B cell (primary cell): ENCODE measurements at regions not wholly inside any gene's neighbourhood (a gene's known extent, or its start where the extent isn't known, plus 50 kb on each side); places are given as distances from the start of the nearest gene placed in this dataset.

Source experiments
- ATAC-seq: fragments of 200-7000 bp; cut with Tn5 transposase; one replicate; pipeline ENCODE4 v1.10.0; 2021; ENCODE audit warnings: low read depth, mild to moderate bottlenecking, moderate number of reproducible peaks, moderate library complexity
- CTCF ChIA-PET: fragments of 350-600 bp; sonication (Branson Sonifier 250); formaldehyde crosslinking; loops from one replicate; lab custom pipeline; 2021; ENCODE audit warnings: antibody characterized with exemption, inconsistent platforms; lab: Charles Lee
- POLR2A ChIA-PET: fragments of 350-600 bp; sonication (Branson Sonifier 250); formaldehyde crosslinking; loops from one replicate; lab custom pipeline; 2021; ENCODE audit warnings: antibody characterized with exemption; lab: Charles Lee
- DNase-seq: peaks from one replicate; pipeline ENCODE4 v3.0.0; 2013
- H2AFZ ChIP-seq: 2 replicates; pipeline ENCODE4 v1.6.1; 2012; ENCODE audit warnings: mild to moderate bottlenecking, low read depth, low read length; ENCODE audit not compliant: insufficient read depth, poor library complexity, severe bottlenecking
- H3K27ac ChIP-seq, 2 donors: 1 replicate in 1 of 2; 2 replicates in 1 of 2; pipeline ENCODE4 v1.5.1; 2012 to 2013; ENCODE audit warnings: low read length in 2 of 2, mild to moderate bottlenecking in 2 of 2, moderate library complexity in 1 of 2
- H3K27me3 ChIP-seq, 4 experiments: fragments of 200-600 bp in 1 of 4; sonication (generic) in 1 of 4; replicated peaks in 1 of 4; 1 replicate in 2 of 4; 2 replicates in 2 of 4; pipeline versions ENCODE4 v1.6.1 to v1.7.0; 2013 to 2016; ENCODE audit warnings: low read length in 3 of 4, mild to moderate bottlenecking in 2 of 4, mixed read lengths in 1 of 4, moderate library complexity in 1 of 4; ENCODE audit not compliant: insufficient read depth in 4 of 4, control insufficient read depth in 3 of 4; ENCODE audit errors: control extremely low read depth in 1 of 4
- H3K36me3 ChIP-seq, 2 experiments: replicated peaks in 1 of 2; 1 replicate in 1 of 2; 2 replicates in 1 of 2; pipeline versions ENCODE4 v1.6.1 to v1.7.1; 2013; ENCODE audit warnings: low read length in 1 of 2; ENCODE audit not compliant: insufficient read depth in 2 of 2, control insufficient read depth in 1 of 2; ENCODE audit errors: control extremely low read depth in 1 of 2, extremely low read depth in 1 of 2
- H3K4me1 ChIP-seq, 2 donors: fragments of 200-600 bp in 1 of 2; sonication (generic) in 1 of 2; 1 replicate in 1 of 2; 2 replicates in 1 of 2; pipeline versions ENCODE4 v1.5.1 to v1.6.1; 2013 to 2017; ENCODE audit warnings: low read length in 2 of 2; ENCODE audit not compliant: control insufficient read depth in 2 of 2, insufficient read depth in 2 of 2
- H3K4me2 ChIP-seq: replicated peaks from 2 replicates; pipeline ENCODE3; 2012; ENCODE audit warnings: mild to moderate bottlenecking, low read depth, low read length; ENCODE audit not compliant: poor library complexity, severe bottlenecking
- H3K4me3 ChIP-seq, 5 experiments: fragments of 200-600 bp in 1 of 5; sonication (generic) in 1 of 5; 1 replicate in 3 of 5; 2 replicates in 2 of 5; pipeline versions ENCODE4 v1.5.1 to v1.7.0; 2011 to 2016; ENCODE audit warnings: low read length in 4 of 5, mild to moderate bottlenecking in 4 of 5, low read depth in 2 of 5, control low read depth in 1 of 5, moderate library complexity in 1 of 5; ENCODE audit not compliant: insufficient read depth in 1 of 5; ENCODE audit errors: control extremely low read depth in 1 of 5, extremely low read depth in 1 of 5
- H3K79me2 ChIP-seq: fragments of 200-600 bp; sonication (generic); one replicate; pipeline ENCODE4 v1.6.0; 2016; ENCODE audit warnings: low read length; ENCODE audit not compliant: control insufficient read depth, insufficient read depth
- H3K9ac ChIP-seq: fragments of 200-600 bp; sonication (generic); 2 replicates; pipeline ENCODE4 v1.6.1; 2017; ENCODE audit warnings: mild to moderate bottlenecking, low read length, moderate library complexity
- H3K9me3 ChIP-seq, 3 donors: one replicate each; pipeline versions ENCODE4 v1.6.1 to v1.7.1; 2013; ENCODE audit warnings: low read length in 2 of 3; ENCODE audit not compliant: control insufficient read depth in 2 of 3, insufficient read depth in 1 of 3; ENCODE audit errors: control extremely low read depth in 1 of 3
- H4K20me1 ChIP-seq: 2 replicates; pipeline ENCODE4 v1.6.0; 2012; ENCODE audit warnings: mild to moderate bottlenecking, low read length; ENCODE audit not compliant: insufficient read depth, control insufficient read depth, poor library complexity, severe bottlenecking
- H3K27ac Mint-ChIP-seq: one replicate; pipeline ENCODE4 v1.8.0; 2021; ENCODE audit warnings: mixed read lengths
- H3K27me3 Mint-ChIP-seq: one replicate; pipeline ENCODE4 v1.8.0; 2021; ENCODE audit warnings: mixed read lengths
- H3K4me1 Mint-ChIP-seq: one replicate; pipeline ENCODE4 v1.8.0; 2021; ENCODE audit warnings: mixed read lengths
- H3K4me3 Mint-ChIP-seq: one replicate; pipeline ENCODE4 v1.8.0; 2021; ENCODE audit warnings: mixed read lengths
- H3K9me3 Mint-ChIP-seq: one replicate; pipeline ENCODE4 v1.8.0; 2022; ENCODE audit warnings: mixed read lengths; ENCODE audit not compliant: insufficient read depth
- EZH2 ChIP-seq: IDR thresholded peaks from 2 replicates; pipeline ENCODE4 v1.6.1; 2012; ENCODE audit warnings: borderline replicate concordance, low read depth, mild to moderate bottlenecking, moderate library complexity, low read length; ENCODE audit not compliant: insufficient read depth, poor library complexity, severe bottlenecking
- WGBS: methylation state at CpG from one replicate; pipeline ENCODE4 v1.1.5; 2013; ENCODE audit warnings: missing lambda C conversion rate; ENCODE audit not compliant: insufficient coverage; 5-methylcytosine and 5-hydroxymethylcytosine counted together
- intact Hi-C: fragments of 100-400 bp; cut with micrococcal nuclease; formaldehyde crosslinking; loops from one replicate; pipeline ENCODE4 v1.10.0; 2022
- TF ChIP-seq, protein P1 (sequence below): fragments of 200-600 bp; IDR thresholded peaks from one replicate; pipeline ENCODE4 v1.8.0; 2022; ENCODE audit warnings: antibody characterized with exemption, mild to moderate bottlenecking

DNA sequence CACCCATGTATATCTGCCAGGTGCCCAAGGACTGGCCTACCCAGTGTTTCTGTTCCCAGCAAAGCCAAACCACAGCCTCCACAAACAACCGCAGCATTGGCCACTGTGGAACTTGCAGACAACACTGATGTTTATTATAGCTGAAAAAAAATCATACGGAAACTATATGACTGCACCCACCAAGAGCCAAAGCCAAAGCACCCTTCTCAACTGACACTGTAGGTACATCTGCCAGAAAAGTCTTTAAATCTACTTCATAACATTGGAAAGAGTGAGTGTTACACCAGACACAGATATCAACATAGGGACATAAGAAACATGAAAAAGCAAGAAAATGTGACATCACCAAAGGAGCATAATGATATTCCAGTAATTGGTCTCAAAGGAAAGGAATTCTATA, 428.0 kb downstream of the PSAT1 start:
- ChIA-PET CTCF (no interaction called here), POLR2A (no interaction called here)
- ATAC-seq (no peak), DNase-seq (no peak)
- Mint-ChIP-seq H3K9me3 (peaks cover 12% of the 10 kb centered on the region), H3K27me3 (no peaks in the 10 kb centered on the region), H3K4me3 (peak overlapping the region; percentile 30), H3K27ac (no peak overlapping the region), H3K4me1 (peaks cover 29% of the 10 kb centered on the region)
- intact Hi-C loops: no loop called here
- no peaks in the 10 kb centered on the region for H3K79me2 ChIP-seq
- WGBS: no CpG with 5 or more reads among the region's 2 CpGs
- H3K4me1 ChIP-seq: peaks cover 8 to 21% of the 10 kb centered on the region in 2 donors
- peak overlapping the region in 1 of 5 experiments; percentile 15 for H3K4me3 ChIP-seq
- no peaks in the 10 kb centered on the region for H3K36me3 ChIP-seq
- TF ChIP-seq EZH2: no peak
- TF ChIP-seq, protein P1, sequence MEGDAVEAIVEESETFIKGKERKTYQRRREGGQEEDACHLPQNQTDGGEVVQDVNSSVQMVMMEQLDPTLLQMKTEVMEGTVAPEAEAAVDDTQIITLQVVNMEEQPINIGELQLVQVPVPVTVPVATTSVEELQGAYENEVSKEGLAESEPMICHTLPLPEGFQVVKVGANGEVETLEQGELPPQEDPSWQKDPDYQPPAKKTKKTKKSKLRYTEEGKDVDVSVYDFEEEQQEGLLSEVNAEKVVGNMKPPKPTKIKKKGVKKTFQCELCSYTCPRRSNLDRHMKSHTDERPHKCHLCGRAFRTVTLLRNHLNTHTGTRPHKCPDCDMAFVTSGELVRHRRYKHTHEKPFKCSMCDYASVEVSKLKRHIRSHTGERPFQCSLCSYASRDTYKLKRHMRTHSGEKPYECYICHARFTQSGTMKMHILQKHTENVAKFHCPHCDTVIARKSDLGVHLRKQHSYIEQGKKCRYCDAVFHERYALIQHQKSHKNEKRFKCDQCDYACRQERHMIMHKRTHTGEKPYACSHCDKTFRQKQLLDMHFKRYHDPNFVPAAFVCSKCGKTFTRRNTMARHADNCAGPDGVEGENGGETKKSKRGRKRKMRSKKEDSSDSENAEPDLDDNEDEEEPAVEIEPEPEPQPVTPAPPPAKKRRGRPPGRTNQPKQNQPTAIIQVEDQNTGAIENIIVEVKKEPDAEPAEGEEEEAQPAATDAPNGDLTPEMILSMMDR: no peak
- no peaks in the 10 kb centered on the region for H3K27me3 ChIP-seq
- H2AFZ ChIP-seq: no peak overlapping the region
- H3K9me3 ChIP-seq: peaks cover 8 to 37% (median 11%) of the 10 kb centered on the region in 3 donors
- no peak overlapping the region for H3K4me2 ChIP-seq
- no peak overlapping the region for H3K9ac ChIP-seq
- H4K20me1 ChIP-seq: no peaks in the 10 kb centered on the region
- H3K27ac ChIP-seq: no peak overlapping the region

DNA sequence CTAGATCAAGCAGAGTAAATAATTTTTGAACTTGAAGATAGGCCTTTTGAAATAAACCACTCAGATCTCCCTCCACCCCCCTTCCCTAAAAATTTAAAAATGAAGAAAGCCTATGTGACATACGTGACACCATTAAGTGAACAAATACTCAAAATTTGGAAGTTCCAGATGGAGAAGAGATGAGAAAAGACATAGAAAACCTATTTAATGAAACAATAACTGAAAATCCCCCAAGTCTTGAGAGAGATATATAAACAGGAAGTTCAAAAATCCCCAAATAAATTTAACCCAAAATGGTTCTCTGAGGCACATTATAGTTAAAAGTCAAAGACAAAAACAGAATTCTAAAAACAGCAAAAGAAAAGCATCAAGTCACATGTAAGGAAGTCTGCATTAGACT, 428.6 kb downstream of the PSAT1 start:
- Histone ChIP-seq H3K27me3 (no peaks in the 10 kb centered on the region), H3K4me1 (peaks cover 8 to 21% of the 10 kb centered on the region in 2 donors), H3K4me2 (peak overlapping the region; percentile 23), H2AFZ (peak overlapping the region; percentile 26), H4K20me1 (no peaks in the 10 kb centered on the region), H3K4me3 (peak overlapping the region in 1 of 5 experiments; percentile 15), H3K9ac (no peak overlapping the region), H3K36me3 (no peaks in the 10 kb centered on the region), H3K9me3 (peaks cover 8 to 37% (median 11%) of the 10 kb centered on the region in 3 donors), H3K79me2 (no peaks in the 10 kb centered on the region), H3K27ac (no peak overlapping the region)
- no peak for TF ChIP-seq EZH2
- TF ChIP-seq, protein P1: no peak
- H3K4me3 Mint-ChIP-seq: peak overlapping the region; percentile 30
- ChIA-PET CTCF (no interaction called here), POLR2A (no interaction called here)
- peak overlapping the region; percentile 39 for H3K27ac Mint-ChIP-seq
- no peaks in the 10 kb centered on the region for H3K27me3 Mint-ChIP-seq
- DNase-seq: peak; percentile 27
- intact Hi-C loops: no loop called here
- no CpG with 5 or more reads among the region's 1 CpG for WGBS
- ATAC-seq: no peak
- peaks cover 12% of the 10 kb centered on the region for H3K9me3 Mint-ChIP-seq
- H3K4me1 Mint-ChIP-seq: peaks cover 29% of the 10 kb centered on the region
